ENCODE measurements at regions not wholly inside any gene's neighbourhood (a gene's known extent, or its start where the extent isn't known, plus 50 kb on each side); places are given as distances from the start of the nearest gene placed in this dataset.
"Not testable (repeated sequence)": the region's sequence is repeated elsewhere in the genome, so short reads cannot be mapped to it uniquely, and the experiment has no call there.

GRCh38 chr12:131192951-131193350 lies 239.2 kb downstream of the ADGRD1 start:
- no peak for DNase-seq
- intact Hi-C loops (cut with DNase I) = no loop called here

- intact Hi-C loops (cut with DNase I) = no loop called here
- no peak for DNase-seq
Observed at GRCh38 chr12:131194166-131194565, 240.5 kb downstream of the ADGRD1 start.

- intact Hi-C loops (cut with DNase I) = no loop called here
- DNase-seq = peak in 1 of 10 donors; percentile 54
Observed at GRCh38 chr12:131195796-131196195, 242.1 kb downstream of the ADGRD1 start.

- DNase-seq = peak in 1 of 10 donors; percentile 45
- intact Hi-C loops (cut with DNase I) = no loop called here
Observed at GRCh38 chr12:131196220-131196619, 242.5 kb downstream of the ADGRD1 start.

- intact Hi-C loops (cut with DNase I) = no loop called here
- DNase-seq = no peak
Observed at GRCh38 chr12:131197490-131197889, 243.8 kb downstream of the ADGRD1 start.

GRCh38 chr12:131199221-131199620 lies 245.5 kb downstream of the ADGRD1 start:
- intact Hi-C loops (cut with DNase I) = no loop called here

GRCh38 chr12:131201912-131202311 lies 248.2 kb downstream of the ADGRD1 start:
- intact Hi-C loops (cut with DNase I); DNase-seq: not testable (repeated sequence)

More at GRCh38 chr12:131199221-131199620, 245.5 kb downstream of the ADGRD1 start:
- no peak for DNase-seq

- DNase-seq = peak in 1 of 10 donors; percentile 63
- intact Hi-C loops (cut with DNase I) = no loop called here
Observed at GRCh38 chr12:131202592-131203378, 249.1 kb downstream of the ADGRD1 start.

- intact Hi-C loops (cut with DNase I) = no loop called here
Observed at GRCh38 chr12:131203666-131204415, 250.1 kb downstream of the ADGRD1 start.

GRCh38 chr12:131204416-131205274 lies 250.9 kb downstream of the ADGRD1 start:
- intact Hi-C loops (cut with DNase I) = no loop called here
- DNase-seq = peak in 2 of 10 donors; percentile 63 to 74

More at GRCh38 chr12:131203666-131204415, 250.1 kb downstream of the ADGRD1 start:
- DNase-seq = peak in 1 of 10 donors; percentile 43

GRCh38 chr12:131205275-131205933 lies 251.7 kb downstream of the ADGRD1 start:
- intact Hi-C loops (cut with DNase I); DNase-seq: not testable (repeated sequence)

- peak in 1 of 10 donors; percentile 72 for DNase-seq
- intact Hi-C loops (cut with DNase I) = not testable (repeated sequence)
Observed at GRCh38 chr12:131206630-131207299, 253.1 kb downstream of the ADGRD1 start.

GRCh38 chr12:131207300-131207660 lies 253.6 kb downstream of the ADGRD1 start:
- intact Hi-C loops (cut with DNase I) = not testable (repeated sequence)
- DNase-seq = peak in 2 of 10 donors; percentile 33 to 63

- peak in 2 of 10 donors; percentile 36 to 51 for DNase-seq
- intact Hi-C loops (cut with DNase I) = not testable (repeated sequence)
Observed at GRCh38 chr12:131207841-131208240, 254.1 kb downstream of the ADGRD1 start.

- intact Hi-C loops (cut with DNase I) = no loop called here
- DNase-seq = peak in 2 of 10 donors; percentile 31 to 51
Observed at GRCh38 chr12:131208425-131208824, 254.7 kb downstream of the ADGRD1 start.

- intact Hi-C loops (cut with DNase I) = no loop called here
- peak in 8 of 10 donors; percentile 45 to 94 (median 64) for DNase-seq
Observed at GRCh38 chr12:131209082-131210070, 255.7 kb downstream of the ADGRD1 start.

- intact Hi-C loops (cut with DNase I) = no loop called here
- peak in 2 of 10 donors; percentile 55 to 57 for DNase-seq
Observed at GRCh38 chr12:131210506-131211339, 257.0 kb downstream of the ADGRD1 start.
